Activated B cell treated with CpG ODN at 0.5 μM for 24 hours (primary cell): ENCODE measurements at regions not wholly inside any gene's neighbourhood (a gene's known extent, or its start where the extent isn't known, plus 50 kb on each side); places are given as distances from the start of the nearest gene placed in this dataset.

ENCODE experiments used
- ATAC-seq: fragments of 200-7000 bp; cut with Tn5 transposase; one replicate; pipeline ENCODE4 v1.10.0; 2021; ENCODE audit warnings: low read depth, mild to moderate bottlenecking, moderate library complexity
- CTCF ChIA-PET: fragments of 350-600 bp; sonication (Branson Sonifier 250); formaldehyde crosslinking; loops from one replicate; lab custom pipeline; 2021; ENCODE audit warnings: antibody characterized with exemption; lab: Charles Lee
- POLR2A ChIA-PET: fragments of 350-600 bp; sonication (Branson Sonifier 250); formaldehyde crosslinking; loops from one replicate; lab custom pipeline; 2021; ENCODE audit warnings: antibody characterized with exemption; lab: Charles Lee
- DNase-seq: peaks from one replicate; pipeline ENCODE4 v3.0.0; 2022
- H3K27ac Mint-ChIP-seq: one replicate; pipeline ENCODE4 v1.8.0; 2020; ENCODE audit warnings: mixed read lengths
- H3K27me3 Mint-ChIP-seq: one replicate; pipeline ENCODE4 v1.8.0; 2021; ENCODE audit warnings: mixed read lengths
- H3K36me3 Mint-ChIP-seq: one replicate; pipeline ENCODE4 v1.8.0; 2021; ENCODE audit warnings: low read depth, mixed read lengths
- H3K4me1 Mint-ChIP-seq: one replicate; pipeline ENCODE4 v1.8.0; 2021; ENCODE audit warnings: mixed read lengths
- H3K4me3 Mint-ChIP-seq: one replicate; pipeline ENCODE4 v1.8.0; 2020; ENCODE audit warnings: mild to moderate bottlenecking, mixed read lengths
- H3K9me3 Mint-ChIP-seq: one replicate; pipeline ENCODE4 v1.8.0; 2020; ENCODE audit warnings: mixed read lengths
- CTCF ChIP-seq: fragments of 200-600 bp; IDR thresholded peaks from one replicate; pipeline ENCODE4 v1.8.0; 2022; ENCODE audit warnings: antibody characterized with exemption, mild to moderate bottlenecking
- intact Hi-C: fragments of 100-400 bp; cut with micrococcal nuclease; formaldehyde crosslinking; loops from one replicate; pipeline ENCODE4 v1.15.1; 2024

- CTCF ChIA-PET = no interaction called here
- POLR2A ChIA-PET = no interaction called here
Measured at GRCh38 chr18:38198526-38198925, 632.9 kb upstream of the CELF4 start.

DNA sequence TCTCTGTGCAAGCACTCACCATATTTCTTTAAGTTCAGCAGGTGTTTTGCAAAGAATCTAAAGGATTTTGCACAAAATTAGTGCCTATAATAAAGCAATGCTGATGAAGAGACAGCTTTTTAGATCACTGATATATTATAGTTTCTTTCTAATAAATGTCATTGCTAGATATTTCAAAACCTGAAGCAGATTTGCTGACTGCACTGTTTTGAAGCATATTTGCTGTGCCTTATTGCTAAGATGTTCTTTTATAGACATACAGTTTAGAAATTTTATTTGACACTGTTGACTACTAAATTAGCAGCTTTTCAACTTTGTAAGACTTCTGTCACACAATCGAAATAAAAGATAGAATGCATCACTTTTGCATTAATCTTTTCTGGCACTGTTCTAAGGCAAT is 620.9 kb upstream of the CELF4 start:
- H3K27ac Mint-ChIP-seq = no peak overlapping the region
- intact Hi-C loops = no loop called here
- ChIA-PET POLR2A (no interaction called here), CTCF (no interaction called here)
- H3K27me3 Mint-ChIP-seq = no peaks in the 10 kb centered on the region
- H3K36me3 Mint-ChIP-seq = no peaks in the 10 kb centered on the region
- DNase-seq (no peak), ATAC-seq (no peak)
- no peak overlapping the region for H3K4me3 Mint-ChIP-seq
- peaks cover 4% of the 10 kb centered on the region for H3K9me3 Mint-ChIP-seq
- H3K4me1 Mint-ChIP-seq = no peaks in the 10 kb centered on the region
- no peak for TF ChIP-seq CTCF

More at GRCh38 chr18:38198526-38198925, 632.9 kb upstream of the CELF4 start:
- intact Hi-C loops = no loop called here
- Mint-ChIP-seq H3K27me3 (no peaks in the 10 kb centered on the region), H3K4me1 (no peaks in the 10 kb centered on the region), H3K36me3 (no peaks in the 10 kb centered on the region), H3K9me3 (peaks cover 7% of the 10 kb centered on the region), H3K27ac (no peak overlapping the region), H3K4me3 (no peak overlapping the region)
- no peak for ATAC-seq
- TF ChIP-seq CTCF = no peak
- DNase-seq = no peak

DNA sequence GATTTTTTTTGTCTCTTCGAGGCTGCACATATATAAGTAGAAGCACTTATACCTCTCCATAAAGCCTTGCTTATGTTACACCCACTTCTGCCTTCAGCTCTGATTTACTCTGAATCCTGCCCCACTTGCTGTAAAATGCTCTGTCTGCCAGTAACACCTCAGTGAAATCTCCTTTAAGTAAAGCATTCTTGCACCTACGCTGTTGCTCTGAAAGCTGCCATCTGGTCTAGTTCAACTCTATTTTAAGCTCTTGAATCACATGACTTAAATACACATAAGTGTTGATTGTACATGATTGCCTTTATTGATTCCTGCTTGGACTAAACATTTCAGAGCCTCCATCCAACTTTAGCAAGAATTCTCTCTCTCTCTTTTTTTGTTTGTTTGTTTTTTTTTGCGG is 609.0 kb upstream of the CELF4 start:
- H3K36me3 Mint-ChIP-seq = no peaks in the 10 kb centered on the region
- no peak for DNase-seq
- ChIA-PET POLR2A (no interaction called here), CTCF (no interaction called here)
- no peak for TF ChIP-seq CTCF
- H3K9me3 Mint-ChIP-seq = peaks cover 2% of the 10 kb centered on the region
- no peak overlapping the region for H3K4me3 Mint-ChIP-seq
- H3K4me1 Mint-ChIP-seq = no peaks in the 10 kb centered on the region
- no peaks in the 10 kb centered on the region for H3K27me3 Mint-ChIP-seq
- no peak for ATAC-seq
- intact Hi-C loops = no loop called here
- no peak overlapping the region for H3K27ac Mint-ChIP-seq

- peaks cover under 1% of the 10 kb centered on the region for H3K9me3 Mint-ChIP-seq
Measured at GRCh38 chr18:38174173-38174572, 608.6 kb upstream of the CELF4 start.

GRCh38 chr18:38170845-38171244 is 605.2 kb upstream of the CELF4 start:
- no peak overlapping the region for H3K27ac Mint-ChIP-seq
- CTCF ChIA-PET = no interaction called here
- ATAC-seq = no peak
- H3K4me1 Mint-ChIP-seq = no peaks in the 10 kb centered on the region
- no peaks in the 10 kb centered on the region for H3K9me3 Mint-ChIP-seq
- H3K4me3 Mint-ChIP-seq = no peak overlapping the region
- DNase-seq = no peak
- no peaks in the 10 kb centered on the region for H3K27me3 Mint-ChIP-seq
- POLR2A ChIA-PET = no interaction called here
- no peak for TF ChIP-seq CTCF
- intact Hi-C loops = no loop called here
- H3K36me3 Mint-ChIP-seq = no peaks in the 10 kb centered on the region

More at GRCh38 chr18:38174173-38174572, 608.6 kb upstream of the CELF4 start:
- TF ChIP-seq CTCF = no peak
- H3K27me3 Mint-ChIP-seq = no peaks in the 10 kb centered on the region
- intact Hi-C loops = no loop called here
- ChIA-PET CTCF (no interaction called here), POLR2A (no interaction called here)
- no peaks in the 10 kb centered on the region for H3K36me3 Mint-ChIP-seq
- no peaks in the 10 kb centered on the region for H3K4me1 Mint-ChIP-seq
- DNase-seq = no peak
- no peak for ATAC-seq
- no peak overlapping the region for H3K27ac Mint-ChIP-seq
- H3K4me3 Mint-ChIP-seq = no peak overlapping the region
